Stimulated activated CD4-positive, alpha-beta T cell treated with anti-CD3 and anti-CD28 coated beads, Interleukin-15, amount 100 ng/mL, for 1 hour (primary cell): ENCODE measurements at regions not wholly inside any gene's neighbourhood (a gene's known extent, or its start where the extent isn't known, plus 50 kb on each side); places are given as distances from the start of the nearest gene placed in this dataset.

Source experiments
- DNase-seq, 2 donors: peaks; one replicate each; pipeline ENCODE4 v3.0.0-alpha.2; 2020; ENCODE audit warnings: low read depth in 1 of 2, low spot score in 1 of 2

- DNase-seq: no peak
Measured at GRCh38 chr15:39362821-39363561, 217.9 kb upstream of the THBS1 start.

- no peak for DNase-seq
Measured at GRCh38 chr15:39363761-39364586, 216.9 kb upstream of the THBS1 start.

GRCh38 chr15:39364721-39365120 is 216.2 kb upstream of the THBS1 start:
- no peak for DNase-seq

GRCh38 chr15:39365161-39365560 is 215.7 kb upstream of the THBS1 start:
- no peak for DNase-seq

- no peak for DNase-seq
Measured at GRCh38 chr15:39365873-39366272, 215.0 kb upstream of the THBS1 start.

GRCh38 chr15:39367596-39367995 is 213.3 kb upstream of the THBS1 start:
- no peak for DNase-seq

- no peak for DNase-seq
Measured at GRCh38 chr15:39369768-39370167, 211.1 kb upstream of the THBS1 start.

GRCh38 chr15:39376371-39376909 is 204.4 kb upstream of the THBS1 start:
- no peak for DNase-seq

- DNase-seq: no peak
Measured at GRCh38 chr15:39381517-39381916, 199.4 kb upstream of the THBS1 start.

- no peak for DNase-seq
Measured at GRCh38 chr15:39388118-39388517, 192.8 kb upstream of the THBS1 start.

GRCh38 chr15:39391230-39391629 is 189.6 kb upstream of the THBS1 start:
- DNase-seq: no peak

- no peak for DNase-seq
Measured at GRCh38 chr15:39392469-39393047, 188.3 kb upstream of the THBS1 start.

- DNase-seq: no peak
Measured at GRCh38 chr15:39393575-39394335, 187.1 kb upstream of the THBS1 start.

GRCh38 chr15:39394496-39394895 is 186.4 kb upstream of the THBS1 start:
- DNase-seq: no peak

- DNase-seq: no peak
Measured at GRCh38 chr15:39396979-39397615, 183.8 kb upstream of the THBS1 start.

GRCh38 chr15:39397883-39398282 is 183.0 kb upstream of the THBS1 start:
- DNase-seq: no peak

- DNase-seq: no peak
Measured at GRCh38 chr15:39399600-39399999, 181.3 kb upstream of the THBS1 start.

- no peak for DNase-seq
Measured at GRCh38 chr15:39400002-39400401, 180.9 kb upstream of the THBS1 start.

GRCh38 chr15:39400821-39401550 is 179.9 kb upstream of the THBS1 start:
- DNase-seq: no peak

GRCh38 chr15:39403640-39404117 is 177.2 kb upstream of the THBS1 start:
- DNase-seq: no peak
